ENCODE measurements at regions not wholly inside any gene's neighbourhood (a gene's known extent, or its start where the extent isn't known, plus 50 kb on each side); places are given as distances from the start of the nearest gene placed in this dataset.

DNA sequence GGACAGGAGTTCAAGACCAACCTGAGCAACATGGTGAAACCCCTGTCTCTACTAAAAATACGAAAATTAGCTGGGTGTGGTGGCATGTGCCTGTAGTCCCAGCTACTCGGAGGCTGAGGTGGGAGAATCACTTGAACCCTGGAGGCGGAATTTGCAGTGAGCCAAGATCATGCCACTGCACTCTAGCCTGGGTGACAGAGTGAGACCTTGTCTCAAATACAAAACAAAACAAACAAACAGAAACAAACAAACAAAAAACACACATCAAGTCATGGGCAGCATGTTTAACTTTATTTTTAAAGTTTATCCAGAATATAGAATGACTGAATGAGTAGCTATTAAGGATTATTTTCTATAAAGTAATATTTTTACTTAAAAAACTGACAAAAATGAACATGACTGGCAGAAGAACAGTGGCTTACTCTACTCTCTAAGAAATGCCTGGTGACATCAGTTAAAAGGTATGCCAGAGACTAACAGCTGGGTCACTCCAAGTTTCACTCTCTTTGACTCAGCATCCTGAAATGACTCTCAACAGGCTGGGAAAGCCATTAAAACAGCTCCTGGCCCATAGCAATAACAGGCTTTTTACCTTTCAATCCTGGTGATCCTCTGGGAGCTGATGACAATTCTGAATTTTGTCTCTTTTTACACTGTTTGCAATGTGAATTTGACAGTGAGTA, 66.1 kb upstream of the FOXN2 start:
- H3K27me3 ChIP-seq (replicated peaks; ENCODE audit: insufficient read depth): no peaks in the 10 kb centered on the region
- WGBS, 2 experiments (ENCODE audit: low coverage in 1 of 2, low lambda C conversion rate in 2 of 2, missing lambda C conversion rate in 2 of 2): 45 to 57% methylated on average over 3 of the region's 3 CpGs
- peak overlapping the region; percentile 62 for H3K9ac ChIP-seq
- in situ Hi-C loops (cut with MboI): no loop called here
- peaks cover 34% of the 10 kb centered on the region for H3K4me1 ChIP-seq (ENCODE audit: insufficient read depth)
- peaks cover 17% of the 10 kb centered on the region for H3F3A ChIP-seq (ENCODE audit: insufficient read depth)
- H3K79me2 ChIP-seq (ENCODE audit: insufficient read depth): no peaks in the 10 kb centered on the region
- no peaks in the 10 kb centered on the region for H3K9me2 ChIP-seq (ENCODE audit: insufficient read depth)
- H2AFZ ChIP-seq: peak overlapping the region; percentile 38
- peak overlapping the region; percentile 92 for H3K27ac ChIP-seq
- DNase-seq: peak; percentile 95
- no peaks in the 10 kb centered on the region for H3K36me3 ChIP-seq (ENCODE audit: low read depth)
- H3K9me3 ChIP-seq (ENCODE audit: low read depth): no peaks in the 10 kb centered on the region
- no peaks in the 10 kb centered on the region for H4K20me1 ChIP-seq (ENCODE audit: insufficient read depth)
- H3K4me3 ChIP-seq: peak overlapping the region; percentile 54
- TF ChIP-seq EZH2phosphoT487 (IDR thresholded peaks at IDR 0.05; ENCODE audit: insufficient read depth, low read depth) (no peak), EZH2 (IDR thresholded peaks at IDR 0.05; ENCODE audit: insufficient read depth, poor library complexity, severe bottlenecking) (no peak)
- peak overlapping the region; percentile 70 for H3K4me2 ChIP-seq (ENCODE audit: unreplicated experiment)

DNA sequence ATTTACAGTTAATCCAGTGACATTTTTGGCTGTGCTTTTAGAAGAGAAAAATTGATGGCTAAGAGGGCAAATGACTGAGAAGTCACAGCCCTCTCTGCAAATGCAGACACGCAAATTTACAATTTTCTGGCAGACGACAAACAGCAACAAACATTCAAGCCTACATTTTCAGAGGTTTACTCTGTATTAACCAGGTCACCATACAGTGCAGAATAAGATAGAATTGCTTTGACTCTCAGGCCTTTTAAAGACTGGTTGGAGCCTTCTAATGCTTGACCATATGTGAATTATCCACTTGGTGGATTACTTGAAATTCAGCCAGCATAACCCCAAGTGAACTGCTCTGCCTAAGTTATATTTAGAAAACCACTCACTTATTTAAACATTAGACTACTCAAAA, 65.5 kb upstream of the FOXN2 start:
- Histone ChIP-seq H3K4me2 (ENCODE audit: unreplicated experiment) (peak overlapping the region; percentile 70), H4K20me1 (ENCODE audit: insufficient read depth) (no peaks in the 10 kb centered on the region), H3K27me3 (replicated peaks; ENCODE audit: insufficient read depth) (no peaks in the 10 kb centered on the region), H3K9ac (peak overlapping the region; percentile 62), H3K27ac (peak overlapping the region; percentile 92), H3K36me3 (ENCODE audit: low read depth) (no peaks in the 10 kb centered on the region), H2AFZ (peak overlapping the region; percentile 38), H3K4me3 (peak overlapping the region; percentile 54), H3K9me2 (ENCODE audit: insufficient read depth) (no peaks in the 10 kb centered on the region), H3F3A (ENCODE audit: insufficient read depth) (peaks cover 17% of the 10 kb centered on the region), H3K4me1 (ENCODE audit: insufficient read depth) (peaks cover 34% of the 10 kb centered on the region), H3K9me3 (ENCODE audit: low read depth) (no peaks in the 10 kb centered on the region), H3K79me2 (ENCODE audit: insufficient read depth) (no peaks in the 10 kb centered on the region)
- in situ Hi-C loops (cut with MboI): no loop called here
- 2 to 10% methylated on average over 2 of the region's 2 CpGs for WGBS, 2 experiments (ENCODE audit: low coverage in 1 of 2, low lambda C conversion rate in 2 of 2, missing lambda C conversion rate in 2 of 2)
- TF ChIP-seq EZH2phosphoT487 (IDR thresholded peaks at IDR 0.05; ENCODE audit: insufficient read depth, low read depth) (no peak), EZH2 (IDR thresholded peaks at IDR 0.05; ENCODE audit: insufficient read depth, poor library complexity, severe bottlenecking) (no peak)
- DNase-seq: peak; percentile 56

DNA sequence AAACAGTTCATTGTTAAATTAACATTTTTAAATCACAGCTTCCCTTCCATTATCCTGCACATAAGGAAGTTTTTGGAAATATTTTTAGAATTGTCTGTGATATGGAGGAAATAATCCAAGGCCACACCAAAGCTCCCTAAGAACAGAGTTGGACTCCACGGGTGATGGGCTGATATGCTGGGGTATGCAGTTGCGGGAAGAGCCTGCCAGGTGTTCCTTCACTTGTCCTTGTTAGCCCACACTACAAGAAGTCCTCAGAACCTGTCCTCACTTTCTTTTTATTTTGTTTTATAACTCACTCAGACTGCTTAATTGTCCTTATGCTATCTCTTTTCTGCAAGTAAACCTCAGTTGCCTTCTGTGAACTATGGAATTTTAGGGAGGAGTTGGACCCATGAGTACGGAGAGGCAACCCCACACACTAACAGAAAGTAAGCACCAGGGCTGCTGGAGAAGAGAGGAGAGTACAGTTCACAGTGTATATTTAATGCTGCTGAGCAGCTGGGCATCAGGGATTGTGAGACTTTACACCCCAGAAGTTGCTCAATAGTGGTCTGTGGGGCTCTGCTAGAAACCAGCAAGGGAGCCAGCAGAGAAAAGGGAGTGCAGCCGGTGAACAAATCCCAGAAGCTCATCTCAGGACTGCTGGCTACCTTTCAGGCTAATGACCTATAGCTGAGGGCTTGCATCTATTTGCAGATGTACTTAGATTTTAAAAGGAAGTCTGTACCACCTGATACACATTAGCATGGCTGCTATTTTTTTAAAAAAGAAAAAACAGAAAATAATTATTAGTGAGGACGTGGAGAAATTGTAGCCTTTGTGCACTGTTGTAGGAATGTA, 64.6 kb upstream of the FOXN2 start:
- Histone ChIP-seq H3K4me2 (ENCODE audit: unreplicated experiment) (peak overlapping the region; percentile 70), H3K36me3 (ENCODE audit: low read depth) (no peaks in the 10 kb centered on the region), H4K20me1 (ENCODE audit: insufficient read depth) (no peaks in the 10 kb centered on the region), H3F3A (ENCODE audit: insufficient read depth) (peaks cover 17% of the 10 kb centered on the region), H3K27ac (peak overlapping the region; percentile 92), H3K9me2 (ENCODE audit: insufficient read depth) (no peaks in the 10 kb centered on the region), H3K4me3 (no peak overlapping the region), H3K9me3 (ENCODE audit: low read depth) (no peaks in the 10 kb centered on the region), H3K79me2 (ENCODE audit: insufficient read depth) (no peaks in the 10 kb centered on the region), H3K4me1 (ENCODE audit: insufficient read depth) (peaks cover 34% of the 10 kb centered on the region), H2AFZ (peak overlapping the region; percentile 66), H3K27me3 (replicated peaks; ENCODE audit: insufficient read depth) (no peaks in the 10 kb centered on the region), H3K9ac (peak overlapping the region; percentile 19)
- in situ Hi-C loops (cut with MboI): no loop called here
- no peak for TF ChIP-seq EZH2phosphoT487 (IDR thresholded peaks at IDR 0.05; ENCODE audit: insufficient read depth, low read depth)
- TF ChIP-seq EZH2 (IDR thresholded peaks at IDR 0.05; ENCODE audit: insufficient read depth, poor library complexity, severe bottlenecking): no peak
- peak; percentile 49 for DNase-seq
- 47 to 50% methylated on average over 5 of the region's 5 CpGs for WGBS, 2 experiments (ENCODE audit: low coverage in 1 of 2, low lambda C conversion rate in 2 of 2, missing lambda C conversion rate in 2 of 2)

DNA sequence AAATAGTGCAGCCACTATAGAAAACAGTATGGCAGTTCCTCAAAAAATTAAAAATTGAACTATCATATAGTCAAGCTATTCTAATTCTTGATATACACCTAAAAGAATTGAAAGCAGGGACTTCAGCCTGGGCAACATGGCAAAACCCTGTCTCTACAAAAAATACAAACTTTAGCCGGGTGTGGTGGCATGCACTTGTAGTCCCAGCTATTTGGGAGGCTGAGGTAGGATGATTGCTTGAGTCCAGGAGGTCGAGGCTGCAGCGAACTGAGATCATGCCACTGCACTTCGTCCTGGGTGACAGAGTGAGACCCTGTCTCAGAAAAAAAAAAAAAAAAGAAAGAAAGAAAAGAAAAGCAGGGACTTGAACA, 64.0 kb upstream of the FOXN2 start:
- H3K36me3 ChIP-seq (ENCODE audit: low read depth): no peaks in the 10 kb centered on the region
- H3K27me3 ChIP-seq (replicated peaks; ENCODE audit: insufficient read depth): no peaks in the 10 kb centered on the region
- in situ Hi-C loops (cut with MboI): no loop called here
- H3K79me2 ChIP-seq (ENCODE audit: insufficient read depth): no peaks in the 10 kb centered on the region
- peak overlapping the region; percentile 70 for H3K4me2 ChIP-seq (ENCODE audit: unreplicated experiment)
- no peaks in the 10 kb centered on the region for H3K9me2 ChIP-seq (ENCODE audit: insufficient read depth)
- H3K27ac ChIP-seq: no peak overlapping the region
- H3K9ac ChIP-seq: no peak overlapping the region
- no peak overlapping the region for H3K4me3 ChIP-seq
- H4K20me1 ChIP-seq (ENCODE audit: insufficient read depth): no peaks in the 10 kb centered on the region
- no peaks in the 10 kb centered on the region for H3K9me3 ChIP-seq (ENCODE audit: low read depth)
- H3K4me1 ChIP-seq (ENCODE audit: insufficient read depth): peaks cover 34% of the 10 kb centered on the region
- no peak for DNase-seq
- H2AFZ ChIP-seq: no peak overlapping the region
- H3F3A ChIP-seq (ENCODE audit: insufficient read depth): peaks cover 17% of the 10 kb centered on the region
- TF ChIP-seq EZH2phosphoT487 (IDR thresholded peaks at IDR 0.05; ENCODE audit: insufficient read depth, low read depth): no peak
- TF ChIP-seq EZH2 (IDR thresholded peaks at IDR 0.05; ENCODE audit: insufficient read depth, poor library complexity, severe bottlenecking): no peak
- 89 to 92% methylated on average over 4 of the region's 4 CpGs for WGBS, 2 experiments (ENCODE audit: low coverage in 1 of 2, low lambda C conversion rate in 2 of 2, missing lambda C conversion rate in 2 of 2)

Measured in GM23248 (cell line).